ENCODE measurements at regions not wholly inside any gene's neighbourhood (a gene's known extent, or its start where the extent isn't known, plus 50 kb on each side); places are given as distances from the start of the nearest gene placed in this dataset.

GRCh38 chr10:111211241-111211640 is 134.4 kb downstream of the ADRA2A start:
- dilution Hi-C loops (cut with HindIII; ENCODE audit: low sequenced_read_pairs, unreplicated experiment) (no loop called here), in situ Hi-C loops (cut with MboI; ENCODE audit: low sequenced_read_pairs) (no loop called here), intact Hi-C loops (cut with micrococcal nuclease) (no loop called here)
- no peak overlapping the region for H4K91ac ChIP-seq (ENCODE audit: insufficient read depth, low read depth, low read length)
- no peak for ATAC-seq (ENCODE audit: low read depth)
- peaks cover 4% of the 10 kb centered on the region; the same call in 1 of the 2 replicates for H3K9me3 ChIP-seq (ENCODE audit: control insufficient read depth, insufficient read depth, low read length)
- H3K27ac ChIP-seq (ENCODE audit: insufficient read depth, low read length) = no peak overlapping the region
- H4K20me1 ChIP-seq (ENCODE audit: insufficient read depth, low read length) = no peaks in the 10 kb centered on the region
- H3K4me3 ChIP-seq (ENCODE audit: insufficient read depth, low read depth, low read length) = no peak overlapping the region
- no peaks in the 10 kb centered on the region for H3K27me3 ChIP-seq (ENCODE audit: control insufficient read depth, insufficient read depth, low read length)
- no CpG with 5 or more reads among the region's 3 CpGs for WGBS, 2 experiments (ENCODE audit: extremely low coverage in 2 of 2, insufficient read length in 1 of 2)
- POLR2A ChIA-PET (ENCODE audit: unreplicated experiment) = no interaction called here
- no peak overlapping the region for H4K8ac ChIP-seq (ENCODE audit: low read depth in 2 of 2, low read length in 2 of 2)
- no TSS peak for BruUV-seq (replicated peaks)
- no peaks in the 10 kb centered on the region for H3K9me1 ChIP-seq (ENCODE audit: insufficient read depth, low read length)
- H2BK120ac ChIP-seq (ENCODE audit: low read depth, low read length) = no peak overlapping the region
- no peak overlapping the region for H4K5ac ChIP-seq (ENCODE audit: low read depth, low read length)
- TF ChIP-seq POLR2A (IDR thresholded peaks at IDR 0.05; ENCODE audit: low read depth, low read length) = no peak
- TF ChIP-seq RAD21 (IDR thresholded peaks at IDR 0.05; ENCODE audit: low read length) = no peak
- no peak for TF ChIP-seq FOS (IDR thresholded peaks at IDR 0.05; ENCODE audit: low read depth, low read length)
- TF ChIP-seq MAZ (IDR thresholded peaks at IDR 0.05; ENCODE audit: borderline replicate concordance, low read depth, low read length) = no peak
- TF ChIP-seq NFE2L2 (IDR thresholded peaks at IDR 0.05; ENCODE audit: low read depth, low read length) = no peak
- no peak for TF ChIP-seq CTCF (conservative IDR thresholded peaks at IDR 0.05; ENCODE audit: low read depth, low read length)
- no peak for TF ChIP-seq CEBPB (IDR thresholded peaks at IDR 0.05; ENCODE audit: low read depth, low read length)
- no peak for TF ChIP-seq MAFK (IDR thresholded peaks at IDR 0.05; ENCODE audit: low read depth, low read length)
- no peak for TF ChIP-seq BHLHE40 (IDR thresholded peaks at IDR 0.05; ENCODE audit: low read depth, low read length)
- no peak overlapping the region for H2AFZ ChIP-seq (replicated peaks; ENCODE audit: low read length, poor library complexity)
- H2BK20ac ChIP-seq (ENCODE audit: low read depth, low read length) = no peak overlapping the region
- H3K36me3 ChIP-seq (ENCODE audit: control insufficient read depth, insufficient read depth, low read length) = no peaks in the 10 kb centered on the region
- H3K4ac ChIP-seq (ENCODE audit: low read depth, low read length) = no peak overlapping the region
- H3K18ac ChIP-seq (ENCODE audit: low read depth, low read length) = no peak overlapping the region
- no peak overlapping the region for H3K56ac ChIP-seq (ENCODE audit: extremely low read depth, insufficient read depth, low read length)
- H3K9ac ChIP-seq (ENCODE audit: low read depth, low read length) = no peak overlapping the region
- H2BK15ac ChIP-seq (ENCODE audit: low read depth, low read length) = no peak overlapping the region
- H3K4me2 ChIP-seq (ENCODE audit: low read depth, low read length) = no peak overlapping the region
- H3K14ac ChIP-seq (replicated peaks; ENCODE audit: low read depth, low read length) = no peak overlapping the region
- H2BK5ac ChIP-seq (ENCODE audit: low read depth, low read length, poor library complexity, severe bottlenecking) = no peak overlapping the region
- CTCF ChIA-PET = interaction anchor here (0.6 kb wide), 1 partner anchor 408 kb away, joined by 5 read pairs; no protein-coding TSS in a partner anchor
- DNase-seq = no peak
- no peaks in the 10 kb centered on the region for H3K4me1 ChIP-seq (ENCODE audit: control insufficient read depth, insufficient read depth, low read length)
- no peak overlapping the region for H2AK9ac ChIP-seq (replicated peaks; ENCODE audit: low read depth, low read length, poor library complexity)
- no peak overlapping the region for H3K23ac ChIP-seq (ENCODE audit: low read depth, low read length)
- H2AK5ac ChIP-seq (ENCODE audit: low read depth, low read length) = no peak overlapping the region
- H3K79me1 ChIP-seq (ENCODE audit: low read depth in 1 of 2, low read length in 2 of 2) = no peaks in the 10 kb centered on the region
